RWPE1 (cell line): ENCODE measurements at regions not wholly inside any gene's neighbourhood (a gene's known extent, or its start where the extent isn't known, plus 50 kb on each side); places are given as distances from the start of the nearest gene placed in this dataset.

ENCODE experiments used
- CTCF ChIA-PET: fragments of 350-600 bp; sonication (Branson Sonifier 250); formaldehyde crosslinking; extraction: SDS; loops from one replicate; lab custom pipeline; 2021; lab: Yijun Ruan, JAX
- POLR2A ChIA-PET: fragments of 400-600 bp; formaldehyde crosslinking; extraction: SDS; loops from one replicate; lab custom pipeline; 2020; ENCODE audit warnings: antibody characterized with exemption; ENCODE audit not compliant: low non-redundant PET; lab: Yijun Ruan, JAX
- DNase-seq: peaks from one replicate; pipeline ENCODE4 v3.0.0; 2012; ENCODE audit warnings: low spot score
- H3K27ac ChIP-seq: fragments of 450-650 bp; 2 replicates; pipeline ENCODE4 v1.5.1; 2017
- CTCF ChIP-seq: fragments of 450-650 bp; conservative IDR thresholded peaks from 2 replicates; pipeline ENCODE4 v1.5.1; 2017; ENCODE audit warnings: low read depth, mild to moderate bottlenecking

GRCh38 chr3:135310317-135310716 lies 515.3 kb downstream of the EPHB1 start:
- no peak for TF ChIP-seq CTCF
- ChIA-PET CTCF (no interaction called here), POLR2A (no interaction called here)
- DNase-seq: no peak
- no peak overlapping the region for H3K27ac ChIP-seq

- H3K27ac ChIP-seq: no peak overlapping the region
- CTCF ChIA-PET: interaction anchor here (0.6 kb wide), 1 partner anchor 578 kb away, joined by 4 read pairs; no protein-coding TSS in a partner anchor
- no peak for TF ChIP-seq CTCF
- POLR2A ChIA-PET: no interaction called here
- no peak for DNase-seq
Observed at GRCh38 chr3:135311699-135312098, 516.6 kb downstream of the EPHB1 start.

GRCh38 chr3:135314237-135314636 lies 519.2 kb downstream of the EPHB1 start:
- CTCF ChIA-PET: interaction anchor here (0.5 kb wide), 1 partner anchor 316 kb away, joined by 3 read pairs; no protein-coding TSS in a partner anchor
- H3K27ac ChIP-seq: no peak overlapping the region
- POLR2A ChIA-PET: no interaction called here
- TF ChIP-seq CTCF: no peak
- no peak for DNase-seq

GRCh38 chr3:135324301-135324700 lies 529.2 kb downstream of the EPHB1 start:
- H3K27ac ChIP-seq: no peak overlapping the region
- no peak for TF ChIP-seq CTCF
- CTCF ChIA-PET: no interaction called here
- no peak for DNase-seq
- POLR2A ChIA-PET: no interaction called here

GRCh38 chr3:135325096-135325495 lies 530.0 kb downstream of the EPHB1 start:
- POLR2A ChIA-PET: no interaction called here
- CTCF ChIA-PET: no interaction called here

GRCh38 chr3:135325726-135326235 lies 530.7 kb downstream of the EPHB1 start:
- CTCF ChIA-PET: interaction anchor here (0.7 kb wide), 1 partner anchor 274 kb away, joined by 4 read pairs; no protein-coding TSS in a partner anchor
- DNase-seq: no peak
- POLR2A ChIA-PET: no interaction called here
- no peak overlapping the region for H3K27ac ChIP-seq
- no peak for TF ChIP-seq CTCF

More at GRCh38 chr3:135325096-135325495, 530.0 kb downstream of the EPHB1 start:
- no peak for TF ChIP-seq CTCF
- no peak overlapping the region for H3K27ac ChIP-seq
- no peak for DNase-seq
